GM21381 (cell line): ENCODE measurements at regions not wholly inside any gene's neighbourhood (a gene's known extent, or its start where the extent isn't known, plus 50 kb on each side); places are given as distances from the start of the nearest gene placed in this dataset.

ENCODE experiments used
- ATAC-seq: cut with Tn5 transposase; IDR thresholded peaks from one replicate; pipeline ENCODE4 v1.9.1; 2021; ENCODE audit warnings: mild to moderate bottlenecking, moderate library complexity; ENCODE audit not compliant: unreplicated experiment

DNA sequence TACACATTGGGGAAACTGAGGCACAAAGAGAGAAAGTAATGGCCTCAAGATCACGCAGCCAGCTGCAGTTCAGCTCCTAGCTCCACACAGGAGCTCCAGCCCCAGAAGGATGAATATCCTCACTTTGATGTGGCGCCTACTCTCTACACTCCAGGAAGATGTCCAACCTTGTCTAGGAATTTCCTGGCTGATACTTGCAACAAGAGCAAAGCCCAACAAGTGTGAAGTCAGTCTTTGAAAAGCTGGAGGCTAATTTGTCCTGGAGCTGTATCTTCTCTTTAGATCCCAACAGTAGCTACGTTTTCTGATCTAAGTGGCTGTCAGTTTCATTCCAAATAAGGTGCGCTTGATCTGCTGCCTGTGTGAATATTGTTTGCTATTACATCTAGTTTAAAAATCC lies 344.9 kb downstream of the PTPRU start:
- ATAC-seq: no peak

DNA sequence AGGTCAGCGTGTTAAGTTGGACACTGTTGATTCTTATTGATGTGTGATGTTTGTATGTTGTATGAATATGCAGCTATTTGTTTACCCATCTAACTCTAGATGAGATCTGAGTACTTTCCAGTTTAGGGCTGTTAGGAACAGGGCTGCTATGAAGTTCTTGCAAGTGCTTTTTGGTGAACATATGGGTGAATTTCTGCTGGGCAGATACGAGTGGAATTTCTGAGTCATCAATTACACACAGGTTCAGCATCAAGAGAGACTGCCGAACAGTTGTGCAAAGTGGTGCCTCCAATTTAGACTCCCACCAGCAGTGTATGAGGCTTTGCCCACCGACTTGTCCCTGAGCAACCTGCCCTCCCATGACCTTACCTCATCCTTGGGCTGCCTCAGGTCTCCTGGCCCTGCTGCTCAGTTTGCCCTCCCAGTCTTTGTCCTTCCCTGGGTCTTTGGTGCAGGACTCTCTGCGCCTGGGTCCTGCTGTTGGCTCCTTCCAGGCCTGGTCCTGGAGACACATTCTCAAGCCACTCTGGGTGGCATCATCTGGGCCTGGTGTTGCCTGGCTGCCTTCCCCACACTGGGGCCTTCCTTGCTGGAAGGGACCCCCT lies 343.6 kb downstream of the PTPRU start:
- ATAC-seq: no peak

DNA sequence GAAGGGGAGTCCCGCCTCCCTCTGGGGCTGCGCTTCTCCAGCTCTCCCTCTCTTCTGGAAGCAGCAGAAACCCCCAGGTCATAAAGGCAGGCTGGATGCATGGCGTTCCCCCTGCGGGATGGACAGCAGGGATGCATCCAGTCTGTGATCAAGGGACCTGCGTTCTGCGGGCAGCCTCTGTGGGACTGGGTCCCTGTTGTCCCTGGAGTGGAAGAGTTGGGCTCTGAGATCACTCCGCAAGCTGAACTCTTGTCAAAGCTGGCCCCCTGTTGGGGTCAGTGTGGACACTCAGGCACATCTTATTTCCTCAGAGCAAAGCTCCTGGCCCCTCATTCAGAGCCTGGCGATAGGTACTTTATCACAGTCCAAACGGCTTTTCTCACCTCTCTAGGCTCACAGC lies 341.2 kb downstream of the PTPRU start:
- ATAC-seq: no peak

DNA sequence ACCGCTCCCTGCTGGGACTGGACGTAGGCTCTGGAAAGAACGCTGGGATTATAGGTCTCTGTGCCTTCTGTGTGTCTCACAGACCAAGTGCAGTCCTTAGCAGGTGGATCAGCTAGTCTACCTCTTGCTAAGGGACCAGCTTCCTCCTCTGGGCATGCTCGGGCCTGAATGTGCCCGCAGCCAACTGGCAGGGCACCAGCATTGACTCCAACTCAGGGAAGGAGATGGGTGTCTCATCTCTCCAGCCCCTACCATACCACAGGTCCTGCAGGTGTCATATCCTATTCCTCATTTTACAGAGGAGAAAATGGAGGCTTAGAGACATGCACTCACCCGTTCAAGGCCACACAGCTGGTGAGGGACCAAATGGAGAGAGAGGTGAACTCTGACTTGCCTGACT lies 340.2 kb downstream of the PTPRU start:
- ATAC-seq: no peak

DNA sequence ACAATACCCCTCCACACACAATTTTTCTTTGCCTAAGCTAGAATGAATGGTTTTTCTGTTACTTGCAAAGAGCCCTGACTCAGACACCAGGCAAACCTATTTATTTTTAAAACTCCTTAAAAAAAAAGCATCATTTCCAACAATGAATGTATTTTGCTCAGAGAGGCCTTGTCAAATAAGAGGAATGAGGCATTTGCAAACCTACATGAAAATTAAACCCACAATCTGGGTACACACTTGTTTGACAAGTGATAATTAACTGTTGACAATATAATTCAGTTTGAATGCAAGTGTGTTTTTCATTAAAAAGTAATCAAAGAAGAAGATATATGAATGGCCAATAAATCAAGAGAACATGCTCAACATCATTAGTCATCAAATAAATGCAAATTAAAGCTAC lies 339.5 kb downstream of the PTPRU start:
- ATAC-seq: no peak

DNA sequence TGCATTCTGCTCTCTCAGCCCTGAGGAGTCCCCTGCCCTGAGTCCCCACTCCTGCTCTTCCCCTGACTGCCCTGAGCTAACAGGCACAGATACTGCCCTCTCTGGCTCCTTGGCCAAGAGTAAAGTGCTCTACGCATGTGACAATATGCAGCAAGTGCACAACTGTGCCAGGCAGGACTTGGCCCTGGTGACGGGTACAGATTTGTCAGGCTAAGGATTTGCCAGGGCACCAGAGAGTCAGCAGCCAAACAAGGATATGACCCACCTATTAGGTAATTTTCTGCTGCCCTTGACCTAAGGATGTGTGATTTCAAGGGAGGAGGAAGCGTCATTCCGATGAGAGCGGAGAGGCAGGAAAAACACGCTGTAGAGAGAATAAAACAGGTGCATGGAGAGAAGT lies 339.0 kb downstream of the PTPRU start:
- ATAC-seq: no peak

DNA sequence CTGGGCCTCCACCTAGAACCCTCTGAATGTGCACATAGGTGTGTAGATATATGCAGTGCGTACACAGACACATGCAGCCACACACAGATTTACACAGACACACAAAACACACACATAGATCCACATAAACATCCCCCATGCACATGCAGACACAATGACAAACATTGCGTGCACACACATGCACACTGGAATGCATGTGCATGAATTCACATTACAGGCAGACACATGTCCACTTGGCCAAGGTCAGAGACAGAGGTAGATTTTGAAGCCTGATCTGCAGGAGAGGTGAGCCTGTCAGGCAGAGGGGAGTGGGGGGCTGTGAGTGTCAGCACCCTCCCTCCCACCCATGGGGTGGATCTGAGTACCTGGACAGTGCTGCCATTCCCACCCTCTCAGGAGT lies 338.5 kb downstream of the PTPRU start:
- ATAC-seq: no peak

DNA sequence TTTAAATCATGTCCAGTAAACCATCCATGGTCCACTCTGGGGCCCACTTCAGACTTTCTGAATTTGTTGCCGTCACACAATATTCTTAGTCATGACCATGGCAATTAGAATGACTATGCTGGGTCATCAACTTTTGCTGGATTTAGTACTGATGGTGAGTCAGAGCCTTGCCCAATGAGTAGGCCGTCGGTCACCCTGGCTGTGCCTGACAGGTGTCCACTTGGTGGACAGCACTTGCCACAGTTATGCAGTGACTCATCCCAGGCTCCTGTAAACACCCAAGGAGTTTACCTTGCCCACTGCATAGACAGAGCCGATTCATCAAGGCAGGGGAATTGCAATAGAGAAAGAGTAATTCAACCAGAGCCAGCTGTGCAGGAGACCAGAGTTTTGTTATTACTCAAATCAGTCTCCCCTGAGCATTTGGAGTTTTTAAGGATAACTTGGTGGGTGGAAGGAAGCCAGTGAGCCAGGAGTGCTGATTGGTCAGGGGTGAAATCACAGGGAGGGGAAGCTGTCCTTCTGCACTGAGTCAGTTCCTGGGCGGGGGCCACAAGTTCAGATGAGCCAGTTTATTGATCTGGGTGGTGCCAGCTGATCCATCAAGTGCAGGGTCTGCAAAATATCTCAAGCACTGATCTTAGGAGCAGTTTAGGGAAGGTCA lies 333.8 kb downstream of the PTPRU start:
- ATAC-seq: no peak

DNA sequence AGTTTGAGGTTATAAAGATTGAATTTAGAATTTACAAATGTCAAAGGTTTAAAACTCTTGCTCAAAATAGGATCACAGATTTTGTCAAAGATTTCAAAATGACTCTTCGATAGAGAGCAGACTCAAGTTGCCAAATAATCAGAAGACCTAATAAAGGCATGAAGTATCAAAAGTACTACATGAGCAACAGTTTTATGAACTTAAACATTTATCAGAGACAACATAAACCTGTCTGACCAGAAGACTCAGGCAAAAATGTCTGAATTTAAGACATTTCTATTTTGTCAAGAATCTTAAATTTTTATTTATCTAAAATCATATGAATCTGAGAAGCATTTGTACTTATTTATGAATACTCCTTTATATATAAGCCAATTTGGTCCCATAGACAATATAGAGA lies 330.9 kb downstream of the PTPRU start:
- ATAC-seq: no peak

DNA sequence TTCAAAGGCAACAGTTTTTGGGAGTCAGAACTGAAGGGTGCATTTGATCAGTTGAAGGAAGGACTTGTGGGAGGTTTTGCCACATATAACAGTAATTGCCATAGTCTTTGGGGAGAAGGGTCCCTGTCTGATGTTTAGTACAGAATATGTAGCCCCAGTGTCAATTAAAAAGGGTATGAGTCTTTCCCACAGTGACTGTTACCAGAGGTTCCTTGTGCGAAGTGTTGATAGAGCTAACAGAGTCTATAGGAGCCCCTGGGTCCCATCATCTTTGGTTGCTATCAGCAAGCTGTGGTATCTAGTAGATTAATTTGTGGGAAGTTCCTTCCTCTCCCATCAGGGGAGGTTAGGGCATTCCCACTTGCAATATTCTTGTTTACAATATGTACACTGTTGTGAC lies 329.2 kb downstream of the PTPRU start:
- no peak for ATAC-seq

DNA sequence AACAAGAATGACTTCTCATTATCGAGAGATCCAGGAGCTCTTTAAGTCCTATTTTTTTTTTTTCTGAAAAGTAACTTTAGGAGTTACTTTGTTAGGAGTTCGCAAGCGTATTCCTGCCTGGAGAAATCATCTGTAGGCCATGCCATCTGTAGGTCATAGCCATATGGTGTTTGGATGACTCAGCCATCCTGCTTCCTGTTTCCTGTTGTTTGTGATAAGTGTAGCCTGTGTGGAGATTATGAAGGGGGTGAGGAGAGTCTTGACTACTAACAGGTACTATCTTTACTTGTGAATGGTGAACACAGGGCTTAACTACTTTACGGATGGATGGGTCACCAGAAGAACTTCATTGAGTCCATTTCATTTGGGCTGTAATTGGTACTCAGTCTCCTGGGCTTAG lies 327.2 kb downstream of the PTPRU start:
- no peak for ATAC-seq

DNA sequence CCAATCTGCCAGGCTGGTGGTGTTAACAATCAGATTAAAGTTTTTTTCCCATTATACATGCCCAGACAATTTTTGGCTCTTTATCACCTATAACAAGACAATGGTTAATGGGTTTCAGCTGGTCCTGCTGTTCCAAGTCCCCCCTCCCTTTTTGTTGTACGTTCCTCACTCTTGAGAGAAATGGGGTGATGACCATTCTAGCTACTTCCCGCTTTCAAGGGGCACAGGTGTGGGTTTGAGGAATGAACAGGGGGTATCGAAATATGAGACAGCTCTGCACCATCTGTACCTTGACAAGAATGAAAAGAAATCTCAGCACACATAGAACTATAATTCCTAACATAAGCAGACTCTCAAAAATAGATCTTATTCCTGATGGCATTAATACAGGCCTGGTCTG lies 326.8 kb downstream of the PTPRU start:
- ATAC-seq: no peak

DNA sequence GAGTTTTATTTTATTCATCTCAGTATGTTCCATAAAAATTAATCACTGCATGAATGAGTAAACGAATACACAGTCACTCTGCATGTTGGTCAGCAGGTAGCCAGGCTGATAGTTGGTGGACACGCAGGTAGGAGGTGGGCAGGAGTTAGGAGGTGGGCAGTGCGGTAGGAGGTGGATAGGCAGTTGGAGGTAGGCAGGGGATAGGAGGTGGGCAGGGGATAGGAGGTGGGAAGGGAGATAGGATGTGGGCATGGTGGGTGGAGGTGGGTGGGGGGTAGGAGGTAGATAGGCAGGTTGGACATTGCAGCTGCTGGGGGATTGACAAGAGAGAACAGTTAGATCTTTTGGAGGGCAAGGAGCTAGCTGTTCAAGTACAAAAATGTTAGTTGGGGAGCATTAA lies 322.7 kb downstream of the PTPRU start:
- ATAC-seq: no peak

DNA sequence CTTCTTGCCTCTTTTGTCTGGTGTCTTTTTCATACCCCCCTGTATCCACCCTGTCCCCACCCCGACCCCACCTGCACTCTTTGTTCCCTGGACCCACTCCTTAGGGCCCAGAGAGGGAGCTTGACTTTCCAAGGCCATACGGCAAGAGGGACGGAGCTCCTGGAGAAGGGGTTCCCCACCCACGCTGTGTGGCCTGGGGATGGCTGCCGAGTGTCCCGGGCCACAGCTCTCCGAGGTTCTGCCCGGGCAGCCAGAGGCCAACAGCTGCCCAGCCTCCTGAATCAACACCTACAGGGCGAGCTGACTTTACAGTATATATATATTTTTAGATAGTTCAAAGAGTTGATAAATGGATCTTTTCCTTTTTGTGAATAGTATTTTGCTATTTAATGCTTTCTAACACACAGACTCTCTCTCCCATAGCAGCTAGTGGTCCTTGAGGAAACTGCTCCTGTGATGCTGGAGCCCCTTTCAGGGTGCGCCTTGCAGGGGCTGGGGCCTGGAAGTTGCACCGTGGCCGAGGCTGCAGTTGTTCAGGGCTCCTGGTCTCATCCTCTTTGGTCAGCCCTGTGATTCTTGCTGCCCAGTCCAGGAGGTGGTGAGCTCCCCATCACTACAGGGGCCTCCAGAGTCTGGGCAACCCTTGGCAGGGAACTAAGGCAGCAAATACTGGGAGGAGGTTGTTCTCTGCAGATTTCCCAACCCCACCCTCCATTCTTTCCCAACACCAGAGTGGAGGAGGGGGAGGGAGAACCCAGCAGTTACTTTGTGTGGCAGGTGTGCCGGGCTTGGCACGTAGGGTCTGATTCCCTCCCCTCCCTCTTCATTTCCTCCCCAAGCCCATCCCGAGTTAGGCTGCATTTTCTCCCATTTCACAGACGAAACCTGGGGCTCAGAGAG lies 321.6 kb downstream of the PTPRU start:
- ATAC-seq: no peak

DNA sequence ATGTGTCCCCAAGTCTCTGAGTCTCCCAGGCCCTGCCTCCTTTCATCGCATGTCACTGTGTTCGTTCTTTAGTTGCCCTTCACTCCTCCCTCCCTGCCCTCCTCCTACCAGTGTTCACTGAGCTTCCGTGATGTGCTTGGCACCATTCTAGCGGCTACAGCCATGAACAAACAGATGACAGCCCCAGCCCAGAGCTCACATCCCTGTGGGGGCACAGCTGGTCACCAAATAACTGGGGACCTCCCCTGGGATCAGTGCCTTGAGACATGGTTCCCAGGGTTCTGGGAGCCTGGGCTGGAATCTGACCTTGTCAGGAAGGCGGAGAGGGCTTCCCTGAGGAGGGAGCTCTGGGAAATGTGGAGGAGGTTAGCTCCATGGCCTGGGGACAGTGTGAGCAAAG lies 320.7 kb downstream of the PTPRU start:
- no peak for ATAC-seq

DNA sequence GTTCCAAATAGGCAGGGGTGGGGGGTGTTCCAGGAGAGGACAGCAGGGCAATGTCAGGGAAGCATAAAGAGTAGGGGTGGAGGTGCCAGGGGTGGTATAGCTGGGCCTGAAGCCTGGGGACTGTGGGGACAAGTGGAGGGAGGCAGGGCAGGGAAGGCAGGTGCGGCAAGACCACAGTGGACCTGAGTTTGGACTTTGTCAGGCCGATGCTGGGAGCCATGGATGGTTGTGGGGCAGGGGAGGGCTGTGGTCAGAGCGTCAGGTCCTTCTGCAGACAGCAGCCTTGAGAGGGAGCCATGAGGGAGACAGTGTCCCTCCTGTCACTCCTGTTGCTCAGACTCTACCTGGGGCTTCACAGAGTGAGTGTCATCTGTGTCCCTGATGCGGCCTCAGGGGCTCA lies 320.3 kb downstream of the PTPRU start:
- no peak for ATAC-seq

DNA sequence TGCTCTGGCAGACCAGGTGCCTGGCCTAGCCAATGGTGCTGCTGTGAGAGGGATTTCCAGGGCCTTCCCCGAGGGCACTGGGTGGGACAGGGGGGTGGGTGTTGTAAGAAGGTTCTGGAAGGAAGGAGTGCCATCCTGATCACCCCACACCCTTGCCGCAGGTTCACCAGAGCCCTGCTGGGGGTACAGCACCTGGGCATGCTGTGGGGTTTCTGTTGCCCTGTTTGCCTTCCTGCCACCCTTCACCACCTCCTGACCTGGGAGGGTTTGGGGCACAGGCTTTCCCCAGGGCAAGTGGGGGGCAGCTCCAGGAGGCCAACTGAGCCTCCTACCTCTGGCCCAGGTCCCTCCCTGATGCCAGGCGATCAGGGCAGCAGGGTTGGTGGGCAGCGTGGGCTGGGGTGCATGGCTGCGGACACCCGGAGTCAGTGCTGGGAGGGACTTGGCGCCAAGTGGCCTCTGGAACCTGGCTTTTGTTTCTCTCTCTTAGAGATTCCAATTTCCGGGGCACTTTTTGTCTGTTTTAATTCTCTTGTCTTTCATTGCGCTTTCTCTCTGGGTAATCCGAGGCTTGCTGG lies 318.8 kb downstream of the PTPRU start:
- no peak for ATAC-seq

DNA sequence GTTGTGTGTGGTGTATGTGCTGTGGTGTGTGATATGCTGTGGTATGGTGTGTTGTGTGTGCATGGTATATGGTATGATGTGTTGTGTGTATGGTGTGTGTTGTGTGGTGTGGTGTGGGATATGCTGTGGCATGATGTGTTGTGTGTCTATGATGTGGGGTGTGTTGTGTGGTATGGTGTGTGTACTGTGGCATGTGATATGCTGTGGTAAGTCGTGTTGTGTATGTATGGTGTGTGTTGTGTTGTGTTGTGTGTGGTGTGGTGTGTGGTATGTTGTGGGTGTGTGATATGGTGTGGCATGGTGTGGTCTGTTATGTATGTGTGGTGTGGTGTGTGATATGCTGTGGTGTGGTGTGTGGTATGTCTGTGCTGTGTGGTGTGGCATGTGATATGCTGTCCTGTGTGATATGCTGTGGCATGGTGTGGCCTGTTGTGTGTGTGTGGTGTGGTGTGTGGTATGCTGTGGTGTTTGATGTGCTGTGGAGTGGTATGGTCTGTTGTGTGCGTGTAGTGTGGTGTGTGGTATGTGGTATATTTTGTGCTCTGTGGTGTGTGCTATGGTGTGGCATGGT lies 318.0 kb downstream of the PTPRU start:
- ATAC-seq: no peak

DNA sequence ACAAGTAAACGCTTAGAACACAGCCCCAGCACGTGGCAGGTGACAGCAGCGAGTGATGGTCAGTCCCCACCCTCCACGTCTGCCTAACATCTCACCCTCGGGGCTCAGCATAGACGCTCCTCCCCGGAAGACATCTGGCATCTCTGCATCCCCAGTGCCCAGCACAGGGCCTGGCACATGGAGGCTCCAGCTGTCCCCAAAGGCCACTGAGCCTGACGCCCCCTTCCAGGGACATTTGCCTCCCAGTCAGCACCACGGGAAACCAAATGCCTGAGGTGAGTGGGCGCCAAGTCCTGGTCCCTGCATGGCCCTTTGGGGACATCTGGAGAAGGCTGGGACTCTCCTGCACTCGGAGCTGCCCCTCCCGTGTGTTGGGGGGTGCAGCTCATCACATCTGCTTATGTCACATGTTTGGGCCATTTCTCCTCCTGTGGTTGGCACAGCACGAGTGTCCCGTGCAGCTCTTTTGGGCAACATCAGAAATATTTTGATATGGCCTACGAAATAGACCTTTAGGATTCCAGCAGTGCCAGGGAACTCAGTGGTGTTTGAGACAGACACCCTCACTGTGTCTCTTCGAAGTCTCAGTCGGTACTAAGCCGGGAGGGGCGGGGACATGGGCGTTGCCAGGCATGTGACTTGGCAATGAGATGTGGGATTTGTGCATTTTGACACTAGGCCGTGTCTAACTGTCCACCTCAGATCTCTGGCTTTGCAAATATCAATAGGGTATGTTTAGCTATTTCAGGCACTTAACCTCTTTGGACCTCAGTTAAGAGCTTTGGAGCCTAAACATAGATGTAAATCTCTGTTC lies 315.0 kb downstream of the PTPRU start:
- no peak for ATAC-seq

DNA sequence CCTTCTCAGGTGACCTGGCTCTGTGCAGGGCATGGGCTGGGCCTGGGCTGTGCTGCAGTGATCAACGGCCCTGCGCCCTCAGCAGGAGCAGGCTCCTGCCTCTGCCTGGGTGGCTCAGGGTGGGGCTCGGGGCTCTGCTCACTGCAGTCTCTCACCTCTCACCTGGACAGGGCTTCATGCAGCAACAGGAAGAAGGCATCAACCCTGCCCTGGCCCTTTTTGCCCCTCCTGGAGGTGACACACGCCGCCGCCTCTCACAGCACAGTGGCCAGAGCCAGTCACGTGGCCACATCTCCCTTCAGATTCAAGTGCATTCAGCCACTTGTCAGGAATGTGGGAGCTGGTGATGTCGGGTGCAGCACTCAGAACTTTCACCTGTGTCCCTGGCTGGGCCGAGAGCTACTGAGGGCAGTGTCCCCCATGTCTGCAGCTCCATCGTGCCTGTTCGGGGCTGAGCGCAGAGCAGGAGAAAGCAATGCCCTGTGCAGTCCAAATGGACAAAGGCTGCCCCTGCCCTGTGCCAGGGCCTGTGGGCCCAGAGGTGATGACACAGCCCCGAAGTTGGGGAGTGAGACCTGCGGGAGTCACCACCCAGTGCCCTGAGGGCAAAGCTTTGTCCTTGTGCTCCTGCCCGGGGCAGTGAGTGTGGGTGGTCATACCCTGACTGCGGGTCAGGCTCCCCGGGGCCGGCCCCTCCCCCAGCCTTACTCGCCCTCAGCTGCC lies 314.0 kb downstream of the PTPRU start:
- no peak for ATAC-seq
